Smooth muscle cell (in vitro differentiated cells): ENCODE measurements at regions not wholly inside any gene's neighbourhood (a gene's known extent, or its start where the extent isn't known, plus 50 kb on each side); places are given as distances from the start of the nearest gene placed in this dataset.

Experiments used
- DNase-seq: peaks from one replicate; lab custom pipeline; 2025; ENCODE audit not compliant: unreplicated experiment; lab: John Stamatoyannopoulos, UW
- H2AFZ ChIP-seq: fragments of 200-600 bp; sonication (generic); 2 replicates; pipeline ENCODE4 v1.6.0; 2016; ENCODE audit warnings: antibody characterized with exemption, low read depth, mild to moderate bottlenecking
- H3F3A ChIP-seq: fragments of 200-600 bp; sonication (generic); 2 replicates; pipeline ENCODE4 v1.6.0; 2017; ENCODE audit warnings: antibody characterized with exemption, low read depth
- H3K27ac ChIP-seq: fragments of 200-600 bp; sonication (generic); 2 replicates; pipeline ENCODE4 v1.5.1; 2016; ENCODE audit warnings: low read depth, mild to moderate bottlenecking
- H3K27me3 ChIP-seq: fragments of 200-600 bp; sonication (generic); 2 replicates; pipeline ENCODE4 v1.6.1; 2016; ENCODE audit warnings: low read depth, mild to moderate bottlenecking
- H3K36me3 ChIP-seq: fragments of 200-600 bp; sonication (generic); 2 replicates; pipeline ENCODE4 v1.5.1; 2016; ENCODE audit warnings: low read depth
- H3K4me1 ChIP-seq: fragments of 200-600 bp; sonication (generic); 2 replicates; pipeline ENCODE4 v1.5.1; 2016; ENCODE audit warnings: low read depth
- H3K4me2 ChIP-seq: fragments of 200-600 bp; sonication (generic); 2 replicates; pipeline ENCODE4 v1.6.0; 2016; ENCODE audit warnings: mild to moderate bottlenecking
- H3K4me3 ChIP-seq: fragments of 200-600 bp; sonication (generic); 2 replicates; pipeline ENCODE4 v1.5.1; 2016; ENCODE audit warnings: mild to moderate bottlenecking
- H3K79me2 ChIP-seq: fragments of 200-600 bp; sonication (generic); 2 replicates; pipeline ENCODE4 v1.6.0; 2016; ENCODE audit warnings: low read depth, mild to moderate bottlenecking
- H3K9ac ChIP-seq: fragments of 200-600 bp; sonication (generic); 2 replicates; pipeline ENCODE4 v1.6.0; 2016; ENCODE audit warnings: low read depth
- H3K9me3 ChIP-seq: fragments of 200-600 bp; sonication (generic); replicated peaks from 2 replicates; pipeline ENCODE4 v1.5.1; 2016; ENCODE audit warnings: low read depth
- H4K20me1 ChIP-seq: fragments of 200-600 bp; sonication (generic); 2 replicates; pipeline ENCODE4 v1.6.0; 2016; ENCODE audit warnings: low read depth
- CTCF ChIP-seq: fragments of 200-600 bp; sonication (generic); IDR thresholded peaks from 2 replicates; pipeline ENCODE4 v1.5.1; 2017; ENCODE audit warnings: borderline replicate concordance, mild to moderate bottlenecking, antibody characterized with exemption; ENCODE audit not compliant: insufficient read depth, poor library complexity, severe bottlenecking
- WGBS: methylation state at CpG from one replicate; pipeline ENCODE4 v1.1.7; 2016; ENCODE audit warnings: low lambda C conversion rate; 5-methylcytosine and 5-hydroxymethylcytosine counted together

DNA sequence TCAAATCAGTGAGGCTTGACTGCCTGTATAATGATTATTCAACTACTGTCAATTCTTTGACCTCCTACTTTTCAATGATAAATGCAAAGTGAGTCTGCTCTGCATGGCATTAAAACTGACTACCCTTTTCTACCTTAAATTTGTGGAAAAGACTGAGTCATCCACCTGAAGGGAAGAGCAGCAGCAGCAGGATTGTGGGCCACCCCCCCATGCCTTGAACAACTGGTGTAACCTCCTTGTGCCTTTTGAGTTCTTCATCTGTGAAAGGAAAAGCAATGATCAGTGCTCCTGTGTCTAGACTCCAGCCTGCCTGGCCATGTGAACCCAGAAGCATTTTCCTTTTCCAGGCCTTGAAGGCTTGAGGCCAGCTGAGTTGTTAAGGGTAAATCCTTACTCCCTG is 102.9 kb downstream of the OSR1 start:
- H3K4me3 ChIP-seq = no peak overlapping the region
- no peaks in the 10 kb centered on the region for H3F3A ChIP-seq
- H3K27ac ChIP-seq = peak overlapping the region; percentile 12
- H3K36me3 ChIP-seq = no peaks in the 10 kb centered on the region
- H3K9me3 ChIP-seq = no peaks in the 10 kb centered on the region
- H3K79me2 ChIP-seq = no peaks in the 10 kb centered on the region
- no peak overlapping the region for H3K9ac ChIP-seq
- H3K4me1 ChIP-seq = no peaks in the 10 kb centered on the region
- H2AFZ ChIP-seq = no peak overlapping the region
- no peak for DNase-seq
- TF ChIP-seq CTCF = no peak
- H3K4me2 ChIP-seq = peak overlapping the region; percentile 40
- no peaks in the 10 kb centered on the region for H4K20me1 ChIP-seq
- H3K27me3 ChIP-seq = no peaks in the 10 kb centered on the region

GRCh38 chr2:19251554-19251953 is 106.9 kb downstream of the OSR1 start:
- Histone ChIP-seq H3K4me3 (no peak overlapping the region), H3K79me2 (no peaks in the 10 kb centered on the region), H3K4me2 (peak overlapping the region; percentile 44), H3K27ac (no peak overlapping the region), H3K27me3 (no peaks in the 10 kb centered on the region), H3K36me3 (no peaks in the 10 kb centered on the region), H3K4me1 (no peaks in the 10 kb centered on the region), H4K20me1 (no peaks in the 10 kb centered on the region), H2AFZ (no peak overlapping the region), H3K9me3 (no peaks in the 10 kb centered on the region), H3K9ac (no peak overlapping the region), H3F3A (no peaks in the 10 kb centered on the region)
- 58% methylated on average over 4 of the region's 4 CpGs for WGBS
- no peak for DNase-seq
- TF ChIP-seq CTCF = no peak

DNA sequence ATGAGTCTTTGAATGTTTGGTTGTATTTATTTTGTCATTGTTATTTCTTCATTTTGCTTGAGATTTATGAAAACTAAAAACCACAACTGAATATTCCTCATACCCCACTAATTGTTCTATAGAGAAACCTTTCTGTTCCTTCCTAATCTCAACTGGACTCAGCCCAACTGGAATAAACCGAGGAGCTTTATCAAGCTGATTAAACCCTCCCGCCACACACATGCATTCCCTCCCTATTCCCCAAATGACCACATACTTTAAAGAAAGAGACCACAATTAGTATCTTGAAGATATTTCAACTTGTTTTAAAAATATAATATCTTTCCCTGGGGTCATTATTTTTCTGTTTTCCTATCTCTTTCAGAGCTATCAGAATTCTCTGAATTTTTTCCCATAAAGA is 107.5 kb downstream of the OSR1 start:
- no peak for TF ChIP-seq CTCF
- no peak overlapping the region for H3K4me3 ChIP-seq
- no peak for DNase-seq
- no peaks in the 10 kb centered on the region for H3K4me1 ChIP-seq
- H3K9ac ChIP-seq = no peak overlapping the region
- H3K27me3 ChIP-seq = no peaks in the 10 kb centered on the region
- H2AFZ ChIP-seq = no peak overlapping the region
- H4K20me1 ChIP-seq = no peaks in the 10 kb centered on the region
- peak overlapping the region; percentile 44 for H3K4me2 ChIP-seq
- H3F3A ChIP-seq = no peaks in the 10 kb centered on the region
- WGBS = 53% methylated on average over 2 of the region's 2 CpGs
- H3K9me3 ChIP-seq = no peaks in the 10 kb centered on the region
- H3K79me2 ChIP-seq = no peaks in the 10 kb centered on the region
- H3K36me3 ChIP-seq = no peaks in the 10 kb centered on the region
- H3K27ac ChIP-seq = no peak overlapping the region

DNA sequence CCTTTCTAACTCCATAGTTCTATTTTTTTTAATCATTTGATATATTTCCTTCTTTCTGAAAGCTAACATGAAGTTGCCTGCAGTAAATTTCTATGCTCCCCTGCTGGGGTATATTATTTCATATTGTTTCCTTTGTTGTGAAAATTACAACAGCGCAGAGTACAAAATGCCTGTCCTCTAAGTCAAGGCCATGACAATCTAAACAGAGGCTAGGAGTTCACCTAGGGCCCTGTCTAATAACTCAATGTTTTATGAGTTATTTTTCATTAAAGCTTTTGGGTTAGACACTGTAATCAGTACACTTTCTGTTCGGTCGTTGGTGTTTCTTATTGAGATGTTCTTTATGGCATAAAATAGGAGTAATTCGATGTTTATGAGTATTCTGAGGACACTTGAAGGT is 111.2 kb downstream of the OSR1 start:
- 81% methylated on average over 4 of the region's 4 CpGs for WGBS
- H3K4me2 ChIP-seq = no peak overlapping the region
- no peaks in the 10 kb centered on the region for H3K9me3 ChIP-seq
- no peak overlapping the region for H3K9ac ChIP-seq
- H3K27ac ChIP-seq = no peak overlapping the region
- H3F3A ChIP-seq = no peaks in the 10 kb centered on the region
- no peak overlapping the region for H3K4me3 ChIP-seq
- no peak for DNase-seq
- H2AFZ ChIP-seq = no peak overlapping the region
- no peaks in the 10 kb centered on the region for H3K79me2 ChIP-seq
- no peaks in the 10 kb centered on the region for H4K20me1 ChIP-seq
- H3K4me1 ChIP-seq = no peaks in the 10 kb centered on the region
- no peak for TF ChIP-seq CTCF
- no peaks in the 10 kb centered on the region for H3K36me3 ChIP-seq
- no peaks in the 10 kb centered on the region for H3K27me3 ChIP-seq
